ENCODE measurements at regions not wholly inside any gene's neighbourhood (a gene's known extent, or its start where the extent isn't known, plus 50 kb on each side); places are given as distances from the start of the nearest gene placed in this dataset. TPM values are rescaled to one million over a fixed set of nuclear protein-coding genes. Genes with fewer than 3 reads are reported as not detected.

DNA sequence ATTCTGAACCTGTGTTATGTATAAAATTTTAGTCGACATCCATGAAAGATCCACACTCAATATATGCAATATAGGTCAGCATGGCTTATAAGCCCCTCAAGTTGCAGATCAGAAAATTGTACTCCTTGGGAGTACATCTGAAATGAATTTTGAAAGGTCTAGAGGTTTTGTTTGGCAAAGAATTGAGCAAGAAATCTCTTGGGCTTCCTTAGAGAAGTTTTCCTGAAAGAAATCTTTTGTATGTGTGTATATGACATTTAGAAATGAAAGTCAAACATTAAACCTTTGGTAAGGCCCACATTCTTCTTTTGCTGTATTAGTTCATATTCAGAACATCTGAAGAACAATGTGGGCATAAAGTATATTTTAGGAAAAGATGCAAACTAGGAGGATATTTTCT lies 1006.6 kb downstream of the NAALADL2 start:
- intact Hi-C loops (cut with DNase I): no loop called here
- Histone ChIP-seq H3K4me1 (no peaks in the 10 kb centered on the region), H3K27me3 (no peaks in the 10 kb centered on the region), H3K9me3 (no peaks in the 10 kb centered on the region), H3K27ac (no peak overlapping the region), H3K4me3 (replicated peaks in 1 of 3) (no peak overlapping the region), H3K36me3 (no peaks in the 10 kb centered on the region)
- WGBS, 2 donors: 71 to 83% methylated on average over 1 of the region's 1 CpG
- no peak for DNase-seq
- TF ChIP-seq POLR2A (IDR thresholded peaks at IDR 0.05): no peak
- TF ChIP-seq, protein P1, sequence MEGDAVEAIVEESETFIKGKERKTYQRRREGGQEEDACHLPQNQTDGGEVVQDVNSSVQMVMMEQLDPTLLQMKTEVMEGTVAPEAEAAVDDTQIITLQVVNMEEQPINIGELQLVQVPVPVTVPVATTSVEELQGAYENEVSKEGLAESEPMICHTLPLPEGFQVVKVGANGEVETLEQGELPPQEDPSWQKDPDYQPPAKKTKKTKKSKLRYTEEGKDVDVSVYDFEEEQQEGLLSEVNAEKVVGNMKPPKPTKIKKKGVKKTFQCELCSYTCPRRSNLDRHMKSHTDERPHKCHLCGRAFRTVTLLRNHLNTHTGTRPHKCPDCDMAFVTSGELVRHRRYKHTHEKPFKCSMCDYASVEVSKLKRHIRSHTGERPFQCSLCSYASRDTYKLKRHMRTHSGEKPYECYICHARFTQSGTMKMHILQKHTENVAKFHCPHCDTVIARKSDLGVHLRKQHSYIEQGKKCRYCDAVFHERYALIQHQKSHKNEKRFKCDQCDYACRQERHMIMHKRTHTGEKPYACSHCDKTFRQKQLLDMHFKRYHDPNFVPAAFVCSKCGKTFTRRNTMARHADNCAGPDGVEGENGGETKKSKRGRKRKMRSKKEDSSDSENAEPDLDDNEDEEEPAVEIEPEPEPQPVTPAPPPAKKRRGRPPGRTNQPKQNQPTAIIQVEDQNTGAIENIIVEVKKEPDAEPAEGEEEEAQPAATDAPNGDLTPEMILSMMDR (IDR thresholded peaks at IDR 0.05): no peak

DNA sequence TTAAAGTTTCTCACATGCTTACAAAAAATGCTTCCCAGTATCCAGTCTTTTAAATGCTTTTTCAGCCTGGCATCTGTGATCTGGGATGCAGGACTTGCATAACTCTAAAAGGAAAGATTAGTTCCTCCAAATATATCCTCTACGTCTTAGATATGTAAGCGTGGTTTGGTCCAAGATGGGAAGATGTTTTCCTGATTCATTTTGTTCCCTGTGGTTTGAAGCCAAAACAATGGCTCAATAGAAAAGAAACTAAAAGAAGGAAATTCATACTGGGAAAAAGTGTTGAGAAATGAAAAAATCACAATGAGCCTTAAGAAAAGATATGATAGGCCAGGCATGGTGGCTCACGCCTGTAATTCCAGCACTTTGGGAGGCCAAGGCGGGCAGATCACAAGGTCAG lies 1002.8 kb downstream of the NAALADL2 start:
- intact Hi-C loops (cut with DNase I): no loop called here
- 88 to 89% methylated on average over 4 of the region's 4 CpGs for WGBS, 2 donors
- no peak for TF ChIP-seq POLR2A (IDR thresholded peaks at IDR 0.05)
- TF ChIP-seq, protein P1 (IDR thresholded peaks at IDR 0.05): no peak
- no peak overlapping the region for H3K27ac ChIP-seq
- H3K9me3 ChIP-seq: no peaks in the 10 kb centered on the region
- DNase-seq: no peak
- H3K27me3 ChIP-seq: no peaks in the 10 kb centered on the region
- no peaks in the 10 kb centered on the region for H3K36me3 ChIP-seq
- H3K4me1 ChIP-seq: no peaks in the 10 kb centered on the region
- H3K4me3 ChIP-seq (replicated peaks in 1 of 3): no peak overlapping the region

Small RNA genes in the stretch of these regions (microRNA-seq; reads per million reads assigned to microRNA genes)
- 1.5 reads per million for gene MIR7977

Small RNA genes in the stretch of these regions (small RNA-seq; reads per million reads assigned to genes)
- gene AC104640.2: not detected
- gene RNA5SP147: not detected

Measured in thyroid gland (tissue), 4 donors.